ENCODE measurements at regions not wholly inside any gene's neighbourhood (a gene's known extent, or its start where the extent isn't known, plus 50 kb on each side); places are given as distances from the start of the nearest gene placed in this dataset.
A peak's percentile ranks its signal among the peaks of the same experiment; 100 is the strongest.

DNA sequence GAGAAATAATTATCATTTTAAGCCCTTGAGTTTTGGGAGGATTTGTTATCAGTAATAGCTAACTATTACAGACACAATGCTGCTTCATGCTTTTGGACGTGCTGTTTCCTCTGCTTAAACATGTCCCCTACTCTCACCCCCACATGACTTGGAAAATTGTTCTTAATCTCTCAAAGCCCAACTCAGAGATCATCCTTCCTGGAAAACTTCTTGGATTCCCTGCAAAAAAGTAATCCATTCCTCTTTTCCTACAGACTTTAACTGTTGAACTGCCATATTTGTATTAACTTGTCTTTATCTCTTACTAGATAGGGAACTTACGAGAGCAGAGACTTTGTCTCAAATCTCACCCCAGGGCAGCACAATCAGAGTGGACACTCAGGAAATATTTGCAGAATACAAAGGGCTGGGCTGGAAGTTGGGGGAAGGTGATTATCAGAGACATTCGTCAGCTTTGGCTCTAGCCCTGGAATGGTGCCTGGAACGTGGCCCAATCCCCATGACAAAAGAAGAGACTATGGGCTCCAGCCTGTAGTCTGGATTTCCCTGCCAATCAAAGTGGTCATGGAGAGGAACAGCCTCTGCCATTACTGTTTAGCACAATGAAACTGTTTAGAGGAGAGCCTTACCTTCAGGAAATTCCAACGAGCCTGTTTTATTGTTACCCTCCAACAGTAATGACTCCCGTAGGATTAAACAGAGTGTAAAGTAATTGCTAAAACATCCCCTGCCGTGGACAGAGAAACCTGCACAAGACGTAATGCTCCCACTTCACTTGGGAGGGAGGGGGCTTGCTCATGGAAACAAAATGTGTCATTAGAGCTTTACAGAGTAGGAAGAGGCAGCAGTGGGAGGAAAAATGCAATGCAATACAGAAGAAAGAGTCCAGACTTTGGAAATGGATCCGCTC is 140.4 kb upstream of the AUTS2 start:
- WGBS: 86% methylated on average over 9 of the region's 9 CpGs

DNA sequence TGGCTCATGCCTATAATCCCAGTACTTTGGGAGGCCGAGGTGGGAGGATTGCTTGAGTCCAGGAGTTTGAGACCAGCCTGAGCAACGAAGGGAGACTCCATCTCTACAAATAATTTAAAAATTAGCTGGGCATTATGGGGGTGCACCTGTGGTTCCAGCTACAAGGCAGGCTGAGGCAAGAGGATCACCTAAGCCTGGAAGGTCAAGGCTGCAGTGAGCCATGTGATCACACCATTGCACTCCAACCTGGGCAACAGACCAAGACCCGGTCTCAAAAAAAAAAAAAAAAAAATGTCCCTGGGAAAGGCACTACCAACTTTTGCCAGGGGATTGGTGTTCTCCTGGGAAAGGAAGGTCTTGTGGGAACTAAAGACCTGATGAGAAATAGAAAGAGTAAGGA is 134.2 kb upstream of the AUTS2 start:
- no peaks in the 10 kb centered on the region for H3K4me1 ChIP-seq (ENCODE audit: control insufficient read depth in 2 of 2, insufficient read depth in 2 of 2, low read length in 2 of 2)
- no peak overlapping the region for H3K27ac ChIP-seq (ENCODE audit: low read depth in 1 of 2, low read length in 1 of 2)
- DNase-seq (ENCODE audit: low read depth in 6 of 9, low spot score in 9 of 9): no peak
- 94% methylated on average over 3 of the region's 3 CpGs for WGBS
- H3K9me3 ChIP-seq (ENCODE audit: control insufficient read depth in 2 of 2, insufficient read depth in 1 of 2, low read length in 1 of 2): peaks cover 0 to 4% of the 10 kb centered on the region in 2 donors
- no peaks in the 10 kb centered on the region for H3K27me3 ChIP-seq (ENCODE audit: control insufficient read depth in 2 of 2, insufficient read depth in 1 of 2, low read length in 1 of 2)
- no peaks in the 10 kb centered on the region for H3K36me3 ChIP-seq (ENCODE audit: control insufficient read depth in 2 of 2, insufficient read depth in 2 of 2, low read length in 1 of 2)
- no peak overlapping the region for H3K4me3 ChIP-seq (ENCODE audit: low read length in 2 of 2)

More for the DNA sequence above, 140.4 kb upstream of the AUTS2 start:
- DNase-seq (ENCODE audit: low read depth in 6 of 9, low spot score in 9 of 9): no peak
- Histone ChIP-seq H3K4me3 (ENCODE audit: low read length in 2 of 2) (no peak overlapping the region), H3K36me3 (ENCODE audit: control insufficient read depth in 2 of 2, insufficient read depth in 2 of 2, low read length in 1 of 2) (no peaks in the 10 kb centered on the region), H3K4me1 (ENCODE audit: control insufficient read depth in 2 of 2, insufficient read depth in 2 of 2, low read length in 2 of 2) (peaks cover 0 to 3% of the 10 kb centered on the region in 2 donors), H3K9me3 (ENCODE audit: control insufficient read depth in 2 of 2, insufficient read depth in 1 of 2, low read length in 1 of 2) (no peaks in the 10 kb centered on the region), H3K27me3 (ENCODE audit: control insufficient read depth in 2 of 2, insufficient read depth in 1 of 2, low read length in 1 of 2) (no peaks in the 10 kb centered on the region), H3K27ac (ENCODE audit: low read depth in 1 of 2, low read length in 1 of 2) (peak overlapping the region in 1 of 2 donors; percentile 40)

DNA sequence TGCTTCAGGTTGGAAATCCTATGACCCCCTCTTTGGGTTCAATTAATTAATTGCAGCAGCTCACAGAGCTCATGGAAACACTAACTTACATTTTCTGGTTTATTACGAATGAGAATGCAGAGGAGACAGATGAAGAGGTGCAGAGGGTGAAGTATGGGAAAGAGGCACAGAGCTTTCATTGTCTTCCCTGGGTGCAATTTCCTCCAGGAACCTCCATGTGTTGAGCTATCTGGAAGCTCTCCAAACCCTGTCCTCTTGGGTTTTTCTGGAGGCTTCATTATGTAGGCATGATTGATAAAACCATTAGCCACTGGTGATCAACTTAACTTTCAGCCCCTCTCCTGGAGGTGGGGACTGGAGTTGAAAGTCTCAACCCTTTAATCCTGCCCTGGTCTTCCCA is 133.0 kb upstream of the AUTS2 start:
- no peak for DNase-seq (ENCODE audit: low read depth in 6 of 9, low spot score in 9 of 9)
- Histone ChIP-seq H3K4me1 (ENCODE audit: control insufficient read depth in 2 of 2, insufficient read depth in 2 of 2, low read length in 2 of 2) (no peaks in the 10 kb centered on the region), H3K4me3 (ENCODE audit: low read length in 2 of 2) (no peak overlapping the region), H3K27ac (ENCODE audit: low read depth in 1 of 2, low read length in 1 of 2) (no peak overlapping the region), H3K27me3 (ENCODE audit: control insufficient read depth in 2 of 2, insufficient read depth in 1 of 2, low read length in 1 of 2) (no peaks in the 10 kb centered on the region), H3K9me3 (ENCODE audit: control insufficient read depth in 2 of 2, insufficient read depth in 1 of 2, low read length in 1 of 2) (peaks cover 0 to 4% of the 10 kb centered on the region in 2 donors), H3K36me3 (ENCODE audit: control insufficient read depth in 2 of 2, insufficient read depth in 2 of 2, low read length in 1 of 2) (no peaks in the 10 kb centered on the region)
- 100% methylated on average over 1 of the region's 1 CpG for WGBS

DNA sequence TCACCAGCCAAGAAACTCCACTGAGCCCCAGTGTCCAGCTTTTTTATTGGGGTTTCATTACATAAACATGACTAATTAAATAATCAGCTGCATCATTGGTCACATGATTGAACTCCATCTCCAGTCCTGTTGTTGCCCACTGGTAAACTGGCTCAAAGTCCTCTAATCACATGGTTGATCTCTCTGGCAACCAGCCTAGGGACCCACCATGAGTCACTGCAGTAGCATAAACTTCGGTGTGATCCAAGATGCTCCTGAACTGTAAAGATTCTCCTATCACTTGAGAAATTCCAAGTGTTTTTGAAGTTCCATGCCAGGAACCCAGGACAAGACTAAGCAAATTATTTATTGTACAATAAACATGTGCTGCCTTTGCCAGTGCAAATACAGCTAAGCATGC is 130.4 kb upstream of the AUTS2 start:
- no peak for DNase-seq (ENCODE audit: low read depth in 6 of 9, low spot score in 9 of 9)
- H3K4me1 ChIP-seq (ENCODE audit: control insufficient read depth in 2 of 2, insufficient read depth in 2 of 2, low read length in 2 of 2): no peaks in the 10 kb centered on the region
- no peaks in the 10 kb centered on the region for H3K27me3 ChIP-seq (ENCODE audit: control insufficient read depth in 2 of 2, insufficient read depth in 1 of 2, low read length in 1 of 2)
- WGBS: 97% methylated on average over 1 of the region's 1 CpG
- H3K9me3 ChIP-seq (ENCODE audit: control insufficient read depth in 2 of 2, insufficient read depth in 1 of 2, low read length in 1 of 2): peaks cover 0 to 4% of the 10 kb centered on the region in 2 donors
- no peak overlapping the region for H3K27ac ChIP-seq (ENCODE audit: low read depth in 1 of 2, low read length in 1 of 2)
- no peak overlapping the region for H3K4me3 ChIP-seq (ENCODE audit: low read length in 2 of 2)
- H3K36me3 ChIP-seq (ENCODE audit: control insufficient read depth in 2 of 2, insufficient read depth in 2 of 2, low read length in 1 of 2): no peaks in the 10 kb centered on the region

DNA sequence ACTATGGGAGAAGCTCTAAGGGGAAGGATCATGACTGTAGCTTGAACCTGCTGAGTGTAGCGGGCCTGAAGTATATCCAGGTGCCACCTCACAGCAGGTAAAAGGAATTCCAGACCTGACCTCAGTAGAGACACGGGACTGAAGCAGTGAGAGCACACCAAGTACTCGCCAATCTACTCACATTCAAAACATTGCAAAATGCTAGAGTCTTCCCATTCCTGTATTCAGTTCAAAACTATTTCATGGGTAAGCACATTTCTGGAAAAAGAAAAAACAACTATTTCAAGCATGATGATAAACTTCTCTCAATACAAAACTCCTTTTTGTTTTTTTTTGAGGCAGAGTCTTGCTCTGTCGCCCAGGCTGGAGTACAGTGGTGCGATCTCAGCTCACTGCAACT is 121.9 kb upstream of the AUTS2 start:
- WGBS: 95% methylated on average over 5 of the region's 5 CpGs
- H3K4me1 ChIP-seq (ENCODE audit: control insufficient read depth in 2 of 2, insufficient read depth in 2 of 2, low read length in 2 of 2): no peaks in the 10 kb centered on the region
- no peaks in the 10 kb centered on the region for H3K36me3 ChIP-seq (ENCODE audit: control insufficient read depth in 2 of 2, insufficient read depth in 2 of 2, low read length in 1 of 2)
- H3K27ac ChIP-seq (ENCODE audit: low read depth in 1 of 2, low read length in 1 of 2): no peak overlapping the region
- no peak for DNase-seq (ENCODE audit: low read depth in 6 of 9, low spot score in 9 of 9)
- no peaks in the 10 kb centered on the region for H3K27me3 ChIP-seq (ENCODE audit: control insufficient read depth in 2 of 2, insufficient read depth in 1 of 2, low read length in 1 of 2)
- no peaks in the 10 kb centered on the region for H3K9me3 ChIP-seq (ENCODE audit: control insufficient read depth in 2 of 2, insufficient read depth in 1 of 2, low read length in 1 of 2)
- no peak overlapping the region for H3K4me3 ChIP-seq (ENCODE audit: low read length in 2 of 2)

DNA sequence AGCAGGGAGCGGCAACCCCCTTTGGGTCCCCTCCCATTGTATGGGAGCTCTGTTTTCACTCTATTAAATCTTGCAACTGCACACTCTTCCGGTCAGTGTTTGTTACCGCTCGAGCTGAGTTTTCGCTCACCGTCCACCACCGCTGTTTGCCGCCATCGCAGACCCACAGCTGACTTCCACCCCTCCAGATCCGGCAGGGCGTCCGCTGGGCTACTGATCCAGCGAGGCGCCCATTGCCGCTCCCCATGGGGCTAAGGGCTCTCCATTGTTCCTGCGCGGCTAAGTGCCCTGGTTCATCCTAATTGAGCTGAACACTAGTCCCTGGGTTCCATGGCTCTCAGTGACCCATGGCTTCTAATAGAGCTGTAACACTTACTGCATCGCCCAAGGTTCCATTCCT is 115.6 kb upstream of the AUTS2 start:
- H3K4me3 ChIP-seq (ENCODE audit: low read length in 2 of 2): no peak overlapping the region
- no peak overlapping the region for H3K27ac ChIP-seq (ENCODE audit: low read depth in 1 of 2, low read length in 1 of 2)
- no peaks in the 10 kb centered on the region for H3K36me3 ChIP-seq (ENCODE audit: control insufficient read depth in 2 of 2, insufficient read depth in 2 of 2, low read length in 1 of 2)
- H3K4me1 ChIP-seq (ENCODE audit: control insufficient read depth in 2 of 2, insufficient read depth in 2 of 2, low read length in 2 of 2): no peaks in the 10 kb centered on the region
- WGBS: 98% methylated on average over 18 of the region's 18 CpGs
- no peaks in the 10 kb centered on the region for H3K27me3 ChIP-seq (ENCODE audit: control insufficient read depth in 2 of 2, insufficient read depth in 1 of 2, low read length in 1 of 2)
- H3K9me3 ChIP-seq (ENCODE audit: control insufficient read depth in 2 of 2, insufficient read depth in 1 of 2, low read length in 1 of 2): no peaks in the 10 kb centered on the region
- DNase-seq (ENCODE audit: low read depth in 6 of 9, low spot score in 9 of 9): no peak

DNA sequence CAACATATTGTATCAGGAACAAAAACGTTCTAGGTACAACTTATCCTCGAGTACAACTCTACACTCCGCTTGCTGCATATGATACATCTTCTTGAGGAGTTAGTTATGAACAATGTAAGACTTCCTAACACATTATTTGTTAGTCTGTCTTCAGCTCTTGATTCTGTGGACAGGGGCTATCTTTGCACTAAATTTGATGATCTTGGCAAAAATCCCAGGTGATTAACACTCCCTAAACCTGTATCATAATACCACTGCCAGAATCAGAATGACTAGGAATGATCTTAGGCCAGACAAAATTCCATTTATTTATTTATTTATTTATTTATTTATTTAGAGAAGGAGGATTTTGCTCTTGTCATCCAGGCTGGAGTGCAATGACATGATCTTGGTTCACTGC is 108.7 kb upstream of the AUTS2 start:
- 96% methylated on average over 3 of the region's 3 CpGs for WGBS
- no peaks in the 10 kb centered on the region for H3K36me3 ChIP-seq (ENCODE audit: control insufficient read depth in 2 of 2, insufficient read depth in 2 of 2, low read length in 1 of 2)
- no peak overlapping the region for H3K4me3 ChIP-seq (ENCODE audit: low read length in 2 of 2)
- H3K4me1 ChIP-seq (ENCODE audit: control insufficient read depth in 2 of 2, insufficient read depth in 2 of 2, low read length in 2 of 2): peaks cover 3% of the 10 kb centered on the region in 2 donors
- H3K27me3 ChIP-seq (ENCODE audit: control insufficient read depth in 2 of 2, insufficient read depth in 1 of 2, low read length in 1 of 2): no peaks in the 10 kb centered on the region
- DNase-seq (ENCODE audit: low read depth in 6 of 9, low spot score in 9 of 9): no peak
- no peak overlapping the region for H3K27ac ChIP-seq (ENCODE audit: low read depth in 1 of 2, low read length in 1 of 2)
- H3K9me3 ChIP-seq (ENCODE audit: control insufficient read depth in 2 of 2, insufficient read depth in 1 of 2, low read length in 1 of 2): no peaks in the 10 kb centered on the region

DNA sequence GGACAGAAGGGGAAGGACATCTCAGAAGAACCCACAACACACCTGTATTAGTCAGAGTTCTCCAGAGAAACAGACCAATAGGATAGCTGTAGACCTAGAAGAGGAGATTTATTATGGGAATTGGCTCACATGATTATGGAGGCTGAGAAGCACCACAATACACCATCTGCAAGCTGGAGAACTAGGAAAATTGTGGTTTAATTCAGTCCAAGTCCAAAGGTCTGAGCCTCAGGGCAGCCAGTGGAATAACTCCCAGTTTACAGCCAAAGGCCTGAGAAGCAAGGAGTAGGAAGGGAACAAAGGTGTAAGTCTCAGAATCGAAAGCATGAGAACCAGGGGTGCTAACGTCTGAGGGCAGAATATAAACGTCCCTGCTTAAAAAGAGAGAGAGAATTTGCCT is 99.6 kb upstream of the AUTS2 start:
- no peaks in the 10 kb centered on the region for H3K36me3 ChIP-seq (ENCODE audit: control insufficient read depth in 2 of 2, insufficient read depth in 2 of 2, low read length in 1 of 2)
- H3K27ac ChIP-seq (ENCODE audit: low read depth in 1 of 2, low read length in 1 of 2): no peak overlapping the region
- peaks cover 0 to 5% of the 10 kb centered on the region in 2 donors for H3K9me3 ChIP-seq (ENCODE audit: control insufficient read depth in 2 of 2, insufficient read depth in 1 of 2, low read length in 1 of 2)
- 99% methylated on average over 3 of the region's 3 CpGs for WGBS
- H3K4me3 ChIP-seq (ENCODE audit: low read length in 2 of 2): no peak overlapping the region
- H3K27me3 ChIP-seq (ENCODE audit: control insufficient read depth in 2 of 2, insufficient read depth in 1 of 2, low read length in 1 of 2): no peaks in the 10 kb centered on the region
- no peak for DNase-seq (ENCODE audit: low read depth in 6 of 9, low spot score in 9 of 9)
- peaks cover under 1 to 6% of the 10 kb centered on the region in 2 donors for H3K4me1 ChIP-seq (ENCODE audit: control insufficient read depth in 2 of 2, insufficient read depth in 2 of 2, low read length in 2 of 2)

DNA sequence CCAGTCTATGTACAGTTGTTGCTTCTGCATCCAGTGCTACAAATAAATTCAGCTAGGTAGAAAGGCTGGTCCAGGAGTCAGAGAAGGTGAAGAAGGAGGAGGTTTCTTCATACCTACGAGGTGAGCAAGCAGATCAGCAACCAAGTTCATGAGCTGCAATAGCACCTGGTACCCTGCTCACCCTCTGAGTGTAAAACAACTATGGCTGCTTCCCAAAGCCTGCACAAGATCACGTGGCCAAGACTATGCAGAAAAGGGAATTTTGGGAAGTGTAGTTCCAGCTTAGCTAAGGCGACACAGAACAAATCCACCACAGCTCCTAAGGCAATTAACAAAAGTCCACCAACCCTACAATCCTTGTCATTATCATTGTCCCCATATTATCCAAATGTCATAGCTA is 95.9 kb upstream of the AUTS2 start:
- 94% methylated on average over 3 of the region's 3 CpGs for WGBS
- no peaks in the 10 kb centered on the region for H3K27me3 ChIP-seq (ENCODE audit: control insufficient read depth in 2 of 2, insufficient read depth in 1 of 2, low read length in 1 of 2)
- no peak overlapping the region for H3K27ac ChIP-seq (ENCODE audit: low read depth in 1 of 2, low read length in 1 of 2)
- no peak for DNase-seq (ENCODE audit: low read depth in 6 of 9, low spot score in 9 of 9)
- H3K36me3 ChIP-seq (ENCODE audit: control insufficient read depth in 2 of 2, insufficient read depth in 2 of 2, low read length in 1 of 2): no peaks in the 10 kb centered on the region
- H3K4me3 ChIP-seq (ENCODE audit: low read length in 2 of 2): no peak overlapping the region
- H3K9me3 ChIP-seq (ENCODE audit: control insufficient read depth in 2 of 2, insufficient read depth in 1 of 2, low read length in 1 of 2): peaks cover 0 to 5% of the 10 kb centered on the region in 2 donors
- no peaks in the 10 kb centered on the region for H3K4me1 ChIP-seq (ENCODE audit: control insufficient read depth in 2 of 2, insufficient read depth in 2 of 2, low read length in 2 of 2)

All from thymus (tissue), 11 donors.